ENCODE measurements at regions not wholly inside any gene's neighbourhood (a gene's known extent, or its start where the extent isn't known, plus 50 kb on each side); places are given as distances from the start of the nearest gene placed in this dataset.
"Not testable (repeated sequence)": the region's sequence is repeated elsewhere in the genome, so short reads cannot be mapped to it uniquely, and the experiment has no call there.

DNA sequence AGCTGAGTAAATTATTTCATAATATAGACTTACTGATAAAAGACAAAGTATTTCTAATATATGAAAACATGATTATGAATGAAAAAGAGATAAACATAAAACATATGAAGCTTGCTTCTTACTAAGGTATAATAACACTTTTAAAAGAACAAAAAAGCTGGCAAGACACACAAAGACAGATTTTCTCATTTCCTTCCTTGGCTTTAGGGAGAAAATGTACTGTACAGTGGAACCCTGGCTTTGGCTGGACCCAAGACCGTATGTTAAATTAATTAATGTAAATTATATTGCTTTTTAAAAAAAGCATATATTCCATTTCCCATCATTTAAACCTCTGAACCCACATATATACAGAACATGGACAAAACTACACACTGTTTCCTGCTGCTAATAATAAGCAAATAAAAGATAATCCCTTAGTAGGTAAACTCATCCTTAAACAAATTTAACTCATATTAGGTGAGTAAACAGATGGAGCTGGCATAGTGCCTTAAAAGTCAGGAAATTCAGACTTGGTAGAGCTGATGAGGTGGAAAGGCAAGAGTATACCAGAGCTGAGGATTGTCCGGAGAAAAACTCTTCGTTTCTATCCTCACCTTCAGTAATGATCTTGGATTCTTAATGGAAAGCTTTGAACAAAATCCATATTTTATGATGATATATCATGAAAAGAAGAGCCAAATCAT is 1016.4 kb upstream of the KCND2 start:
- DNase-seq (ENCODE audit: low read depth), result no peak

DNA sequence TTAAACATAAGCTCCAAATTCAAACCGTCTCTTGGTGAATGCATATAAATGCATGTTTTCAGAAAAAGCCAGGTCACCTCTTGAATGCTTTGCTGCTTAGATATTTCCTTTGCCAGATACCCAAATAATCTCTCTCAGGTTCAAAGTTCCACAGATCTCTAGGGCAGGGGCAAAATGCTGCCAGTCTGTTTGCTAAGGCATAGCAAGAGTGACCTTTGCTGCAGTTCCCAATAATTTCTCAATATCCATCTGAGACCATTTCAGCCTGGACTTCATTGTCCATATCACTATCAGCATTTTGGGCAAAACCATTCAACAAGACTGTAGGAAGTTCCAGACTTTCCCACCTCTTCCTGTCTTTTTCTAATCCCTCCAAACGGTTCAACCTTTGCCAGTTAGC is 1006.2 kb upstream of the KCND2 start:
- DNase-seq (ENCODE audit: low read depth), result not testable (repeated sequence)

DNA sequence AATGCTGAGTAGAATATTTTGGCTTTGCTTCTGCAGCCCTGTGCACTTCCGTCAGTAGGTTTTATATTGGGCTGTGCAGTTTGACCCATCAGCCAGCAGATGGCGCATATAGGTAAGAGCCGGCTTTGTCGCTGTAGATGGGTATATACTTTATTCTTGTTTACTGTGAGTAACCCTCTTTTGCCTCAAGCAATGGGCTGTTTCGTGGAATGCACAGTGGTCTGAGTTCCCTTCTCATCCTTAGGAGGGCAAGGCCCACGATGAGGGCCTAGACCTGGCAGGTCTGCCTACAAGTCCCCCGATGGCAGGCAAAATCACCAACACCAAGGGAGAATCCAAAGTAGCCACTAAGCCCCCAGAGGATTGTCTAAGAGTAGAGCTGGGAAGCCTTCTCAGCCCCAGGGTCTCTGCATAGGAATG is 1002.9 kb upstream of the KCND2 start:
- peak; percentile 73 for DNase-seq (ENCODE audit: low read depth)

DNA sequence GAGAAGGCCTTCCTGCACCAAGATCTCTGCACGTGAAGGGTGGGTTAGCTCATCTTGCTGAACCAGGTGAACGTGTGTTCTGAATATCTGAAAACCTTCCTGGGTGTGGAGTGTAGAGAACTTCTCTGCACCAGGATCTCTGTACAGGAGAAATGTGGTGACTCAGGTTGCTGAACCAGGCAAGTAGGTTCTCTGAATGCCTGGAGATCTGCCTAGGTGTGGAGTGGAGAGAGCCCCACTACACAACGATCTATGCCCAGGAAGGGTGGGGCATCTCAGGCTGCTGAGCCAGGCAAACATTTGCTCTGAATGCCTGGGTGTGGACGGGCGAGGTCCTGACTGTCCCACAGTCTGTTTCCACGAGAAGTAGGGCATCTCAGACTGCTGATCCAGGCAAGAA is 1002.3 kb upstream of the KCND2 start:
- no peak for DNase-seq (ENCODE audit: low read depth)

DNA sequence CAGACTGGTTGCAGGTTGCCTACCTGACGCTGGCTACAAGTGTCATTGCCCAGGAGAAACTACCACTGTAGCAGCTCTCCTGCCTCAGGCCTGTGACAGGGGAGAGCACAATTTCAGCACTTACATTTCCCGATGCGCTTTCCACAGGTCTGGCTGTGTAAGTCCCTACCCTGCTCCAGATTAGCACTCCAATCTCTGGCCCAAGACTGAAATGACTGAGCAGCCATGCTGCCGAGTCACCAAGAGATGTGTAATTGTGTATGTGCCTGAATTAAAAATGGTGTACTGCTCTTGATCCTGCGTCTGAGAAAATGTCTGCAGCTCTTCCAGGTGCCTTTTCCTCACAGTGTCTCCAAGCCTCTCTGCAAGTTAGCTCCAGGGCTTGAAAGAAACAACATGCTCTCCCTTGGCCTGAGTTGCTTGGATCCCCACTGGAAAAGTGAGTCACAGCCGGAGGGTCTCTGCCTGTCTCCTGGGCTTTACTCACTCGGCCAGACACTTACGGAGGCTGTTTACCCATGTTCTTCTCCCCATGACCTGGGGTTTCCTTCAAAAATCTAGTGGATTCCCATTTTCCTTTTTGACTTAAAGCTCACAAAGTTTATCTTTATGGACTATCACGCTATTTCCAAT is 1001.7 kb upstream of the KCND2 start:
- peak; percentile 3 for DNase-seq (ENCODE audit: low read depth)

DNA sequence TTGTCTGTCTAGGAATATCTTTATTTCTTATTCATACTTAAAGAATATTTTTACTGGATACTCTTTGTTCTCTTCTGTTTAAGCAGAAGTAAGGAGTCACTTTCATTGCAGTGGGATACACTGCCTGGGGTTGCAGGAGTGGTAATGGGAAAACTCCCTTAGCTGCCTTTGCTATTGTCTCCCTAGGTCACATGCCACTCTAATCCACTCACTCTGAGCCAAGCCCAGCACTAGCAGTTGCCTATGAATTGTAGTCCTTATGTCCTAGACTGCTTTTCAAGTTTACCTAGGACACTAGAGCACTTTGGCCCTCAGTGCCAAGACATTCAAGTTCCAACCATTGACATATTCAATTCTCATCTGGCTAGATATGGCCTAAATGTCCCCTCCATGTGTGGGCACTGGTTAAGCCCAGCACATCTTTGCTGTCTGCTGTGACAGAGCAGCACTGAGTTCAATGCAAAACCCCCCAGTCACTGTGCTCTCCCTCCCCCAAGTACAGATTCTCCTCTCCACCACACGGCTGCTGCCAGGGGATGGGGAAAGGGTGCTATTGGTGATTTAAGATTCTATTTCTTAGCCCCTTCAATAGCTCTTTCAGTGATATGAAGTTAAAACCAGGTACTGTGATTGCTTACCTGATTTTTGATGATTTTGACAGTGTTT is 991.7 kb upstream of the KCND2 start:
- DNase-seq (ENCODE audit: low read depth), result no peak

DNA sequence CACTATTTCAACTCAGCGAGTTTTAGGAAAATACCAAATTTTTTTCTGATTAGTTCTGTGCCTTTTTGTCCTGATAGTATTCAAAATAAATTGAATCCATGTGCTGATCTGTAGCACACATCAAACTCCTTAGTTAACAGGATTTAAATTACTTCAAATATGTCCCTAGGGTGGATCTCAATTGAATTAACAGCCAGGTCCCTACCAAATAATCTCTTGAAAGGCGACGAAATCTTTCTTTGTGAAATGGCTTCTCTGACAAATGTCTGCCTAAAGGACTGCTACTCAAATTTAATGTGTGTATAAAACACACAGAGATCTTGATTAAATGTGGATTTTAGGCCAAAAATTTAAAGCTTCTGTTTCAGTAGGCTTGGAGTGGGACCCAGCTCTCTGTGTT is 989.6 kb upstream of the KCND2 start:
- DNase-seq (ENCODE audit: low read depth), result no peak

DNA sequence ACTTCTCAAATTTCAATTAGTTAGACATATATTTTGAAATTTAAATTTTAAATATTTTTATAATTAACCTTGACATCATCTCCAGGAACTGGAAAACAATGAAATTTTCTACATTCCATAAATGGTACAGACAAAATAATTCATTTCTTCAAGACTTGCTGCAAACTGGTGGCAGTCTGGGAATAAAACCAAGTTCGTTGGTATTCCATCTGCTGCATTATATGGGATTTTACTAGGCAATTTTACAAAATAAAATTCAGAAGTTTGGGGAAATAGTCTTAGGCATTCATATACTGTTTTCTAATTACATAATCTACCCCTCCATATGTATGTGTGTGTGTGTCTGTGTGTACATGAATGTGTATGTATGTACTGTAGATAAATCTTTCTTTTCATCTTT is 984.6 kb upstream of the KCND2 start:
- DNase-seq (ENCODE audit: low read depth), result no peak

DNA sequence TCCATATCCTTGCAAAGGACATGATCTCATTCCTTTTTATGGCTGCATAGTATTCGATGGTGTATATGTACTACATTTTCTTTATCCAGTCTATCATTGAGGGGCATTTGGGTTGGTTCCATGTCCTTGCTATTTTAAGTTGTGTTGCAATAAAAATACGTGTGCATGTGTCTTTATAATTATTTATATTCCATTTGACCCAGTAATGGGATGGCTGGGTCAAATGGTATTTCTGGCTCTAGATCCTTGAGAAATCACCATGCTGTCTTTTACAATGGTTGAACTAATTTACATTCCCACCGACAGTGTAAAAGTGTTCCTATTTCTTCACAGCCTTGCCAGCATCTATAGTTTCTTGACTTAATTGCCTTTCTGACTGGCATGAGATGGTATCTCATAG is 972.6 kb upstream of the KCND2 start:
- DNase-seq (ENCODE audit: low read depth), result not testable (repeated sequence)

DNA sequence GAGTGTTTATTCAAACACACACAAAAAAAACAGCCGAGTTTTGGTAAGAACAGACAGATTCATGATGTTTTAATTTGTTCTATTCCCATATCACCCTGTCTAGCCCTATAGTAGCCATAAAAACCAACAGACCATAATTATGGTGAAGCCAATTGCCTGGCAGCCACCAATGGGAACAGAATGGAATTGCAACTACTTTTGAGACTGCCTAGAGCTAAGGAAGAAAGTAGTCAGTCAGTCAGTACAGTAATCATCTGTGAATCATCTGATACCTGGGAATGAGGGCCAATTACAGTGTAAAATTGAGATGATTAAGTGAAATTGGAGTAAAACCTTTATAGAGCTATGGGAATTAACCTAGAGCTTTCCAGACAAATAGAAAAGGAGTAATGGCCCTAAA is 952.7 kb upstream of the KCND2 start:
- peak; percentile 5 for DNase-seq (ENCODE audit: low read depth)

DNA sequence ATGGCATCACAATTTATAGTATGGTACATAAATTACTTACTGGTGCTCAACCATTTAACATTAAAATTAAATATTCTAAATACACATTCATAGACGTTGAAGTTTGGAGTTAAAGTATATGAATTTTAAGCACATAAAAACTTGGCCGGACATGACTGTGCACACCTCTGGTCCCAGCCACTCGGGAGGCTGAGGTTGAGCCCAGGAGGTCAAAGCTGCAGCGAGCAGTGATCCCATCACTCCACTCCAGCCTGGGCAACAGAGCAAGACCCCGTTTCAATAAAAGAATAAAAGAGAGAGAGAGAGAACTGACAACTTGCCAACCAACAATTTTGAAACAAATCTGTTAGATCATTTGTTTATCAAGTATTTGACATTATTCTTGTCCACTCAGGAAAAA is 943.3 kb upstream of the KCND2 start:
- DNase-seq (ENCODE audit: low read depth), result no peak

DNA sequence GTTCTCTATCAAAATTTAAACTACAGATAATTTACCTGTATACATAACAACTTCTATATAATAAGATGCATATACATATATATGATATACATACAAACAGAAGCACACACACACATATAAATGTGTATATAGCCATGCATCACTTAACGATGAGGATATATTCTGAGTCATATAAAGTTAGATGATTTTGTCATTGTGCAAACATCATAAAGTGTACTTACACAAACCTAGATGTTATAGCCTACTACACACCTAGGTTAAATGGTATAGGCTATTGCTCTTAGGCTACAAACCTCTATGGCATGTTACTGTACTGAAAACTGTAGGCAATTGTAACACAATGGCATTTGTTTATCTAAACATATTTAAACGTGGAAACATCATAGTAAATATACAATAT is 937.6 kb upstream of the KCND2 start:
- DNase-seq (ENCODE audit: low read depth), result no peak

DNA sequence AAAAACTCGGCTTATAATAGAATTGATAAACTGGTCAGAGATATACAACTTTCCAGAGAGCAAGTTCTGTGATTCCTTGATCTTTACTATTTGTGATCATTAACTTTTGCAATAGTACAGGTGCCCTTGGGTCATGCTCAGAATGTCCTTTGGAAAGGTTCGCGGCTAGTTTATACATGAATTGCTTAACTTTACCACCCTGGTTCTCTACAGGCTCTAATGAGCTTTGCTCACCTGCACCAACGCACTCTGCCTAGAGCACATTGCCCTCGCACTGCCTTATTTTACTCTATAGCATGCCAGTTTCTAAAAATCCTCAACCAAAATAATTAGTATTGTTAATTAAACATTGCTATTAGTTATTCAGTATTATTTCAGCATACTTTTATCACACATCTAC is 931.2 kb upstream of the KCND2 start:
- no peak for DNase-seq (ENCODE audit: low read depth)

DNA sequence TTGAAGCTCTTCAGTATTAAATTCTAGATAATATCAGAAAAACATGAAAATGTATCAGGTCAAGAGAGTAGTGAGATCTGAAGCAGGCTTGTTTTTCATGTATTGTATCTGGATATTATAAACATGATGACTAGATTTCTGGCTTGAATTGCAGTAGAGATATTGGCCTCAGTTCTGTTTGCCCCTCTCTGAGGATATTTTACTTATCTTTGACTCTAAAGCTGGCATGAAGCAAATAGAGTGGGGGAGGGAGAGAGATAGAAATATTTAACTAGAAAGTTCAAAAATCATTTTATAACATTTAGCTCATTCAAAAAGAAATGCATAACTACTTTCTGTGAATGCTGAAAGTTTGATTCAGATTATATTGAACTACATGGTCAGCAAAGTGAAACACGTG is 929.7 kb upstream of the KCND2 start:
- DNase-seq (ENCODE audit: low read depth), result no peak

DNA sequence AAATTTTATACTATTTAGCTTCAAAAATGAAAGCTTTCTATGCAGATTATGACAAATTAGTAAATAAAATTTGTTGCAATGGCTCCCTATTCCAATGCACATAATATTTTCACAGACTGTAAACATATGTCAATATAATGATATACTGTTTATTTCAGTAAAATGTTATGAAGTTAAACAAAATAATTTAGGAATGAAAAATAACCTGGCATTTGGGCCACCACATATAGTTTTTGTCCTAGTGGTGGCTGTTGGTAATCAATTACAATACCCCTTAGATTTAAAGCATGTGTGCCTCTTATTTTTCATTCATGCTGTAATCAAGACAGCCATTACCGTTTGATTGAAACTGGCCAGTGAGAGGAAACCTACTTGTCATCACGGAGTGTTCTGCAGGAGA is 928.5 kb upstream of the KCND2 start:
- DNase-seq (ENCODE audit: low read depth), result no peak

DNA sequence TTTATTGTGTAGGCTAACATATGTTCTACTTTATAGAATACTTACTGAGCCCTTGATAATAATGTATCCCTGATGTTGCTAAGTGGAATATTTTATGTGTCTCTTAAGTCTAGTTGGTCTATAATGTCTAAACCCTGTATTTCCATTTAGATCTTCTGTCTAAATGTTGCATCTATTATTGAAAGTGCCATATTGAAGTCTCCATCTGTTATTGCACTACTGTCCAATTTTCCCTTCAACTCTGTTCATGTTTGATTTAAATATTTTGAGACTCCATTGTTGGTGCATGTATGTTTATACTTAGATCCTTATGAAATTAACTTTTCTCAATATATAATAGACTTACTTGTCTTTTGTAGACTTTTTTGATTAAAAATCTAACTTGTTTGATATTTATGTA is 924.5 kb upstream of the KCND2 start:
- no peak for DNase-seq (ENCODE audit: low read depth)

DNA sequence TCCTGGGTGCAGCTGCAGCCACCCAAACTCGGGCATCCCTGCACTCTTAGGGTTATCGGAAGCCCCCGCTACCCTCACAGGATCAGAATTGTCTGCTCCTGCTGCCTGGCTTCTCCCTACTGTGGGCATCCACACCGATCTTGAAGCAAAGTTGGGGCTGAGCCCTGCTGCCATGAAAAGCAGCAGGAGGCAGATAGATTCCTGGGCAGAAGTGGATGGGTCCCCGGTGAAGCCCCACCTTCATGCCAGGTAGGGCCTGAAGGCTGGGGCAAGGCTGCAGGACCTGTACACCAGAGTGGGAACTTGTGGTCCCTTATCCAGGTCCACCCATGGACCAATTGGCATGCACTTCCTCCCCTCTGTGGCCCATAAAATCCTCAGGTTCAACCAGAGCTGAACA is 922.6 kb upstream of the KCND2 start:
- DNase-seq (ENCODE audit: low read depth), result no peak

DNA sequence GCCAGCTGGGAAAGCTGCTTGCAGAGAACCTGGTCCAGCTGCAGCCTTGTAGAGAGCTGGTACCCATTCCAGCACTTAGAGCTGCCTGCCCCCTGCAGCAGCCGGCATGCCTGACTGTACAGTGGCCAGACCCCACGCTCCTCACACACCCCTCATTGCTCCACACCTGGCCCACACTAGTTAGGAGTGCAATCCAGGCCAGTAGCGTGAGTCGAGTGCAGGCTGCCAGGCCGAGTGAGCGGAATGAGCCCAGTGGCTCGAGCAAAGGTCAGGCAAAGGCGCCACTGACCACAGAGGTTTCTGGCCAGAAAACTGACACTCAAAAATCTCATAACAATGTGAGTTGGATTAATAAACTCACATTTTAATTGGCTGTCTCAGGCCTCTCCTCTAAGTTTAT is 921.7 kb upstream of the KCND2 start:
- DNase-seq (ENCODE audit: low read depth), result no peak

DNA sequence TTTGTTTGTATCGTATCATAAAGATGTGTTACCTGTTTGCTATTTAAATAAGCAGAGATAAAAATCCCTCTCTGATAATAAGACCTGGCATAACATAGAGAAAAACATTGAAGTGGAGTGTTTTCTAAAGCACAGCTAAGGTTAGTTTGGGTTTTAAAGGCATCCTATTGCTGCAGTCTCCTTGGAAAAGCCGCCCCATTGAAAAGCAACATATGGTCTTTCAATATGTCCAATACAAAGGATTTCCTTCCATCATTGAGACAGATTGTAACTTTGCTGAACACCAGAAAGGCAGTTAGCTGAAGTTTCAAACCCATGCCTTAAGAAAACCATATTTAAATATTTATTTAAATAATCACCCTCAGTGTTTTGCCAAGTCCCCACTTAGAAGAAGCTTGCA is 898.5 kb upstream of the KCND2 start:
- DNase-seq (ENCODE audit: low read depth), result no peak

DNA sequence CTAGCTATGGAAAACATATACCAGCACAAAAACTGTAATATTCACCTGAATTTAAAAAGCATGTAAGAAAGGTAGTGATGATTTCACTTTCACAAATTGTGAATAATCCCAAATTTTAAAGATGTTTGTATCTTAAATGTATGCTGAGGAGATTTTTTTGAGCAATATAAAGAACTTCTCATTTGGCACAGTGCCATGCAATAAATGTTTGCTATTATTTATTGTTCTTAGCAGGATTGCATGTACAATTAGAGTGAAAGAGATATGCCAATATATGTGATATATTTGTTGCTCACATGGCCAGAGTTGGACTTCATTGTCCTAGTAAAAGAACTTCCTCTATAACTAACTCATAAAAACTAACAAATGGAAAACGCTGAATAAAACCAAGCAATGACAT is 895.1 kb upstream of the KCND2 start:
- DNase-seq (ENCODE audit: low read depth), result no peak

DNA sequence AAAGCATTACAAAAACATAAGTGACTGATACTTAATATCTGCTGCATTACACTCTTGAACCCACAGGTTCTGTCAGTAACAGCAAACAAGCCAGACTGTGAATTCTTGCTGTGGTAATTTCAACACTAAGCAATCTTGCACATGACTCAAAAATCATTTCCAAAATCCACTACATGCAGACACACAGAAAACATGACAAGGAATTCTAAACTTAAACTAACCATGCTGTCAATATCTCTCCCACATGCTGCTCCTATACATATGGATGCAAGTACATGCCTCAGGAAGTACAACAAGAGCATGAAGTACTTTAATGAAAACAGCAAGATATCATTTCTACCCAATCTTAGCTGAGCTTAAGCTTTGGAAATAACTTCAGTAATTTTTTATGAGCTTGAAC is 890.2 kb upstream of the KCND2 start:
- no peak for DNase-seq (ENCODE audit: low read depth)

DNA sequence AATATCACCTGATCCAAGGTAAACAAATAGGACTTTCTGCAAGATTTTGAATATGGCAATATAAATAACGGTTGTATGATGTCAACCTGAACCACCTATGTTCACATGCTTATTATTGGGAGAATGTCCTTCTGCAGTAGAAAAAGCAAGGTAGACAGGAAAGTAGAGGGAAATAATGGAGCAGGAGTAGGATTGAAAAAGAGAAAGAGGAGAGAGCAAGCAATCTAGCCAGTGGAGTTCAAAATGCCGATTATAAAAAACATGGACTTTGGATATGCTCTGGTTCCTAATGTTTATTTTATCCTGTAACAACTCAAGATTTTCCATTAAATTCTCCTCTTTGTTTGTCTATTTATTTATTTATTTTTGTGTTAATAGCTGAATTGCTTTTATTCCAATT is 878.0 kb upstream of the KCND2 start:
- DNase-seq (ENCODE audit: low read depth), result no peak

DNA sequence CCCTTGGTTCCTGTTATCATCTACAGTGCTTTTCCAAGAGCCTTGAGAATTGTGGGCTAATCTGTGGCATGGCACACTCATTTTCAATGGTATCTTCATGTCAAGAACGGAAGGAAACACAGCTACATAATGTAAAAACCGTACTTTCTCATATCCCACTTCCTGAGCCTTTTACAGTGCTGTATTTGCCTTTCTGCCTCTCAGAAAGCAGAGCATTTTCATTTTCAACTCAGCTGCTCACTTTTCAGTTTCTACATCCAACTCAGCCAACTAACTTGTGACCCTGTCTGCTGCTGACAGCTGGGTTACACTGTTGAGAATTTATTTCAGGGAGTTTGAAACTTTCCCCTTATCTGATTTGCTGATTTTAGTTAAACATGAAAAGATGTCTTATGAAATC is 875.8 kb upstream of the KCND2 start:
- no peak for DNase-seq (ENCODE audit: low read depth)

DNA sequence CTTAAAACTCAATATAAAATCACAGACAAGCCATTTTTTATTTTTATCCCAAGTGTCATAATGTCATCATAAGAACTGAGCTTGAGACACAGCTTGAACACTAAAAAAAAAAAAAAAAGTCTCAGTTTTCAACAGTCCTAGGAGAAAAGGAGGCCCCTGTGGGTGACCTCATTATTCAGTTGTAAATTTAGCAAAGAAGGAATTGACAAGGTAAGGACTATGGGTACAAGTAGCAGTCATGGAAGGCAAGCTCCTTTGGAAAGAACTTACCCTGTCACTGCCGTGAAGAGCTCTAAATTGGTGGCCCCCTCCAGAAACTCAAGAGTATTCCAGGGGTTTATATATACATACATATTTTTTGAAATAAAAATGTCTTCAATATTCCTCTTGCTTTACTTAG is 864.4 kb upstream of the KCND2 start:
- DNase-seq (ENCODE audit: low read depth), result no peak

Measured in RPMI7951 (cell line).